OCI-LY7 (cell line): ENCODE measurements at regions not wholly inside any gene's neighbourhood (a gene's known extent, or its start where the extent isn't known, plus 50 kb on each side); places are given as distances from the start of the nearest gene placed in this dataset.
"Not testable (repeated sequence)": the region's sequence is repeated elsewhere in the genome, so short reads cannot be mapped to it uniquely, and the experiment has no call there.

Experiments
- BruUV-seq: library from RNA; stranded (reverse); fragments of 400-500 nt; replicated peaks from 2 replicates; lab custom pipeline; 2021; lab: Mats Ljungman, UMichigan
- CTCF ChIA-PET: fragments of 300-600 bp; sonication (Branson Sonifier 250); formaldehyde crosslinking; loops from one replicate; lab custom pipeline; 2022; ENCODE audit warnings: antibody characterized with exemption; ENCODE audit not compliant: unreplicated experiment; lab: Charles Lee
- POLR2A ChIA-PET: fragments of 300-600 bp; sonication (Branson Sonifier 250); formaldehyde crosslinking; loops from one replicate; lab custom pipeline; 2022; ENCODE audit warnings: antibody characterized with exemption; lab: Charles Lee
- DNase-seq: peaks from one replicate; pipeline ENCODE4 v3.0.0-alpha.2; 2015; ENCODE audit warnings: low spot score
- H2AFZ ChIP-seq: fragments of 200-600 bp; sonication (generic), shearing (Covaris generic); 2 replicates; pipeline ENCODE4 v1.6.1; 2014; ENCODE audit warnings: mild to moderate bottlenecking, antibody characterized with exemption, low read length, moderate library complexity
- H3K27ac ChIP-seq: fragments of 200-600 bp; sonication (generic); 2 replicates; pipeline ENCODE4 v1.5.1; 2014; ENCODE audit warnings: mixed run types, low read depth, mild to moderate bottlenecking, moderate library complexity, low read length, inconsistent platforms; ENCODE audit not compliant: poor library complexity, severe bottlenecking
- H3K36me3 ChIP-seq: fragments of 200-600 bp; sonication (generic); 2 replicates; pipeline ENCODE4 v1.6.1; 2014; ENCODE audit warnings: mild to moderate bottlenecking, antibody characterized with exemption, low read length, moderate library complexity, mixed read lengths; ENCODE audit not compliant: insufficient read depth
- H3K4me1 ChIP-seq: fragments of 200-600 bp; sonication (generic); 2 replicates; pipeline ENCODE4 v1.5.1; 2014; ENCODE audit warnings: mild to moderate bottlenecking, low read length; ENCODE audit not compliant: insufficient read depth, poor library complexity, severe bottlenecking
- H3K4me2 ChIP-seq: fragments of 200-600 bp; sonication (generic); 2 replicates; pipeline ENCODE4 v1.6.1; 2014; ENCODE audit warnings: mild to moderate bottlenecking, low read length
- H3K4me3 ChIP-seq: fragments of 200-600 bp; sonication (generic); 2 replicates; pipeline ENCODE4 v1.5.1; 2014; ENCODE audit warnings: mild to moderate bottlenecking, low read depth, low read length; ENCODE audit not compliant: poor library complexity, severe bottlenecking
- H3K79me2 ChIP-seq: fragments of 200-600 bp; sonication (generic); 2 replicates; pipeline ENCODE4 v1.6.1; 2016; ENCODE audit warnings: low read depth, mild to moderate bottlenecking, low read length, moderate library complexity, mixed read lengths; ENCODE audit not compliant: insufficient read depth
- H3K9me2 ChIP-seq: fragments of 200-600 bp; sonication (generic); 2 replicates; pipeline ENCODE4 v1.6.1; 2016; ENCODE audit warnings: mild to moderate bottlenecking, low read length, mixed read lengths; ENCODE audit not compliant: insufficient read depth
- H3K9me3 ChIP-seq: fragments of 200-600 bp; sonication (generic); 2 replicates; pipeline ENCODE4 v1.6.1; 2014; ENCODE audit warnings: mild to moderate bottlenecking, mixed run types, low read length, mixed read lengths
- H4K20me1 ChIP-seq: fragments of 200-600 bp; sonication (generic); 2 replicates; pipeline ENCODE4 v1.6.1; 2014; ENCODE audit warnings: mild to moderate bottlenecking, antibody characterized with exemption, low read length, moderate library complexity, mixed read lengths; ENCODE audit not compliant: insufficient read depth
- EZH2phosphoT487 ChIP-seq: fragments of 200-600 bp; sonication (generic); IDR thresholded peaks from 2 replicates; pipeline ENCODE4 v1.6.1; 2018; ENCODE audit warnings: low read depth, borderline replicate concordance, mild to moderate bottlenecking, mixed run types, antibody characterized with exemption, low read length, moderate library complexity, mixed read lengths
- intact Hi-C: fragments of 100-400 bp; cut with micrococcal nuclease; formaldehyde crosslinking; loops from one replicate; pipeline ENCODE4 v1.10.0; 2022; ENCODE audit not compliant: unreplicated experiment
- TF ChIP-seq, protein P1 (sequence below): fragments of 200-600 bp; sonication (generic); conservative IDR thresholded peaks from 2 replicates; pipeline ENCODE4 v1.5.1; 2014; ENCODE audit warnings: mild to moderate bottlenecking, antibody characterized with exemption, low read length, moderate library complexity, mixed read lengths

DNA sequence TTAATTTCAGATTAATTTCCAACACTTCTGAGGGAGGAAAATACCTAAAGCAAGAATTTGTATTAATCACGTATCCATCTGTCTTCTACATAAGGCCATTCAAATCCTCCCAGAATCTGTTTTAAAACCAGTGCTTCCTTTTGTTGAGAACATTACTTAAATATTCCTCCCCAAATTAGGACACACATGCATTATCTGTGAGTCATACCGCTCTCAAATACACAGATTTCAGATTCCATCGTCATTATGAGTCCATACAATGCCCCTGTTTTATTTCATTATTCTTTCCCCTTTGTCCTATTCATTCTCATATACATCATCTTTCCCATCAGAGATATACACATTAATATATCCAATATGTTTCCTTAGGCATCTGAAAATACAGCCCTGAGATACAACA, 57.3 kb upstream of the PRSS12 start:
- no peak overlapping the region for H2AFZ ChIP-seq
- H3K4me1 ChIP-seq = no peaks in the 10 kb centered on the region
- H3K27ac ChIP-seq = no peak overlapping the region
- CTCF ChIA-PET = no interaction called here
- no peaks in the 10 kb centered on the region for H3K79me2 ChIP-seq
- DNase-seq = no peak
- no peak for TF ChIP-seq EZH2phosphoT487
- TF ChIP-seq, protein P1, sequence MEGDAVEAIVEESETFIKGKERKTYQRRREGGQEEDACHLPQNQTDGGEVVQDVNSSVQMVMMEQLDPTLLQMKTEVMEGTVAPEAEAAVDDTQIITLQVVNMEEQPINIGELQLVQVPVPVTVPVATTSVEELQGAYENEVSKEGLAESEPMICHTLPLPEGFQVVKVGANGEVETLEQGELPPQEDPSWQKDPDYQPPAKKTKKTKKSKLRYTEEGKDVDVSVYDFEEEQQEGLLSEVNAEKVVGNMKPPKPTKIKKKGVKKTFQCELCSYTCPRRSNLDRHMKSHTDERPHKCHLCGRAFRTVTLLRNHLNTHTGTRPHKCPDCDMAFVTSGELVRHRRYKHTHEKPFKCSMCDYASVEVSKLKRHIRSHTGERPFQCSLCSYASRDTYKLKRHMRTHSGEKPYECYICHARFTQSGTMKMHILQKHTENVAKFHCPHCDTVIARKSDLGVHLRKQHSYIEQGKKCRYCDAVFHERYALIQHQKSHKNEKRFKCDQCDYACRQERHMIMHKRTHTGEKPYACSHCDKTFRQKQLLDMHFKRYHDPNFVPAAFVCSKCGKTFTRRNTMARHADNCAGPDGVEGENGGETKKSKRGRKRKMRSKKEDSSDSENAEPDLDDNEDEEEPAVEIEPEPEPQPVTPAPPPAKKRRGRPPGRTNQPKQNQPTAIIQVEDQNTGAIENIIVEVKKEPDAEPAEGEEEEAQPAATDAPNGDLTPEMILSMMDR = no peak
- no peak overlapping the region for H3K4me2 ChIP-seq
- BruUV-seq = no TSS peak
- H3K36me3 ChIP-seq = no peaks in the 10 kb centered on the region
- H4K20me1 ChIP-seq = no peaks in the 10 kb centered on the region; the same call in 1 of the 2 replicates
- H3K4me3 ChIP-seq = no peak overlapping the region
- intact Hi-C loops = no loop called here
- POLR2A ChIA-PET = no interaction called here
- H3K9me3 ChIP-seq = no peaks in the 10 kb centered on the region
- no peaks in the 10 kb centered on the region for H3K9me2 ChIP-seq

DNA sequence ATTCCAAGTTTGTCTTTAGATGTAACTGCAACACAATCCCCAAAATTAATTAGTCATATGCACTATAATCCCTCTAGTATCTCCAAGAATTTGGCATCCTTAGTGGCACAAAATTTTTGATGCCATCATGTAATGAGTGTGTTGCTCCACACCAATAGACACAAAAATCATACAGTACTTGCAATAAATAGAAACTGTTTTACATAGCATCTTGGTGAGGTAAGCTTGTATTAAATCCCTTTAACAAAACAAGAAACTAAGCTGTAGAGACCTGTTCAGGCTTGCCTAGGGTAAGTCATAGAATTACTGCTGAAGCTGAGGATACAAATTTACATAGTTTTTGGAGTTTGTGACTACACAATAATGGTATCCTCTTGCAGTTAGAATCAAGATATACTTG, 64.5 kb upstream of the PRSS12 start:
- no peaks in the 10 kb centered on the region for H3K79me2 ChIP-seq
- CTCF ChIA-PET = no interaction called here
- H3K36me3 ChIP-seq = no peaks in the 10 kb centered on the region
- intact Hi-C loops = no loop called here
- no peaks in the 10 kb centered on the region for H3K9me3 ChIP-seq
- no peaks in the 10 kb centered on the region for H4K20me1 ChIP-seq
- TF ChIP-seq, protein P1 = no peak
- TF ChIP-seq EZH2phosphoT487 = no peak
- POLR2A ChIA-PET = no interaction called here
- no peak overlapping the region for H3K4me2 ChIP-seq
- no TSS peak for BruUV-seq
- DNase-seq = no peak
- no peaks in the 10 kb centered on the region for H3K4me1 ChIP-seq
- no peak overlapping the region for H2AFZ ChIP-seq
- H3K27ac ChIP-seq = no peak overlapping the region
- H3K9me2 ChIP-seq = no peaks in the 10 kb centered on the region
- H3K4me3 ChIP-seq = no peak overlapping the region

DNA sequence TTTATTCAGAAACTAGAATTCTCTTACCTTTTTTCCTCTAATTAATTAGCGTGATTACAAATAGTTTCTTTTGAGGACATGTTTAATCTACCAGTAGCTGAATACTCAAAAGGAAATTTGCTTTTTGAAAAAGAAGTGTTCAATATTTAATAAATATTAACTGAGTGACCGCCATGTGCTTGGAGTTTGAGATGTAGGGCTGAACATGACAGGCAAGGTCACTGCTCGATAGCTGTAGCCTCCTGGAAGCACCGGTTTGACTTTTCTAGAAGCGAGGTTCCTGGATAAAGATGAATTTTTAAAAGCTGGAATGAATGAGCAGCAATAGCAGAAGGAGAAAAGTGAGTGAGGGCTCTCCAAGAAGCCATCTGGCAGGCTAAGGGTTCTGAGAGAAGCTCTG, 65.0 kb upstream of the PRSS12 start:
- H3K36me3 ChIP-seq, H4K20me1 ChIP-seq, H3K4me2 ChIP-seq, BruUV-seq, DNase-seq, H3K4me3 ChIP-seq, H3K9me2 ChIP-seq, CTCF ChIA-PET, H3K27ac ChIP-seq, H3K9me3 ChIP-seq, intact Hi-C loops, POLR2A ChIA-PET, H2AFZ ChIP-seq, H3K4me1 ChIP-seq, H3K79me2 ChIP-seq: not testable (repeated sequence)

DNA sequence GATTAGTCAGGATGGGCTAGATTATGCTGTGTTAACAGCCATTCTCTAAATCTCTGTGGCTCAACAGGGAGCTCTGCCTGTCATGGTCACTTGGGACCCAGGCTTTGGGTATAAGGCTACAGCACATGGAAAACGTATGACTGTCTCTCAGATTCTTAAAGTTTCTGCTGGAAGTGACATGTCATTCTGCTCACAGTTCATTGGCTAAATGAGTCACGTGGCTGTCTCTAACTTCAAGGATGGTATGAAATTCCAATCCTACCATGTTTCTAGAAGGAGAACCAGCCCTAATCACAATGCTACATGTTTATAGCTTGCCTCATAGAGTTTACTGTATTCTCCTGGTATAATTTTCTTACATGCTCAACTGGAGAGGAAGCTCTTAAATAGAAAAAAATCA, 65.6 kb upstream of the PRSS12 start:
- DNase-seq, H3K4me3 ChIP-seq, POLR2A ChIA-PET, CTCF ChIA-PET, H3K4me2 ChIP-seq, BruUV-seq, intact Hi-C loops, H3K9me3 ChIP-seq, H3K27ac ChIP-seq, H2AFZ ChIP-seq, H3K9me2 ChIP-seq, H3K36me3 ChIP-seq, H4K20me1 ChIP-seq, H3K79me2 ChIP-seq, H3K4me1 ChIP-seq: not testable (repeated sequence)

DNA sequence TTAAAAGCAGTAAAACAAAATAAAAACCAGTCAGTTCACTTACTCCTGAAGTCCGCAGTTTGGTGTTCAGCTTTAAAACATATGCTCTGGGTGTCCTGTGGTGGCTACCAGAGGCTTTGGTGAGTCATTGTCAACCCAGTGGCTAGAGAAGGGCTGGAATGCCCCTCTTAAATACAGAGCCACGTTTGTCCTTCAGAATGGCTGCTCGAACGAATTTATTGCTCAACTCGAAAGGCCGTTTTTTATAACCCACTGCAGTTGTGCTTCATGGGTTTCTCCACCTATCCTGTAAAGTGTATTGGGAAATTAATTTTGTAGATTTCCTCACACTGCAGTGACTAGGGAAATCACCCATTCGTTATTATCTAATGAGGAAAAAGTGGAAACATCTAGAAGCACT, 66.8 kb upstream of the PRSS12 start:
- H3K79me2 ChIP-seq, H2AFZ ChIP-seq, H3K4me3 ChIP-seq, H3K4me2 ChIP-seq, H3K9me2 ChIP-seq, CTCF ChIA-PET, H3K27ac ChIP-seq, BruUV-seq, H3K9me3 ChIP-seq, H4K20me1 ChIP-seq, DNase-seq, H3K4me1 ChIP-seq, POLR2A ChIA-PET, H3K36me3 ChIP-seq, intact Hi-C loops: not testable (repeated sequence)
